GM23338 (cell line): ENCODE measurements at regions not wholly inside any gene's neighbourhood (a gene's known extent, or its start where the extent isn't known, plus 50 kb on each side); places are given as distances from the start of the nearest gene placed in this dataset.
"Not testable (repeated sequence)": the region's sequence is repeated elsewhere in the genome, so short reads cannot be mapped to it uniquely, and the experiment has no call there.

Experiments used
- ATAC-seq: fragments of 200-7000 bp; cut with Tn5 transposase; 3 replicates; pipeline ENCODE4 v1.9.1; 2020
- DNase-seq: peaks from one replicate; pipeline ENCODE4 v3.0.0-alpha.2; 2015; ENCODE audit warnings: low spot score
- H2AFZ ChIP-seq: fragments of 200-600 bp; sonication (generic); 2 replicates; pipeline ENCODE4 v1.8.0; 2016; ENCODE audit warnings: antibody characterized with exemption, mild to moderate bottlenecking, moderate library complexity
- H3F3A ChIP-seq: fragments of 200-600 bp; sonication (generic); replicated peaks from 2 replicates; pipeline ENCODE4 v1.8.0; 2017; ENCODE audit warnings: antibody characterized with exemption, mixed run types, low read depth
- H3K27ac ChIP-seq: fragments of 200-600 bp; sonication (generic); 2 replicates; pipeline ENCODE4 v1.6.1; 2016; ENCODE audit warnings: low read depth
- H3K27me3 ChIP-seq: fragments of 200-600 bp; sonication (generic); 2 replicates; pipeline ENCODE4 v1.8.0; 2016; ENCODE audit warnings: mild to moderate bottlenecking, mixed run types, moderate library complexity; ENCODE audit not compliant: insufficient read depth
- H3K36me3 ChIP-seq: fragments of 200-600 bp; sonication (generic); 2 replicates; pipeline ENCODE4 v1.8.0; 2016; ENCODE audit warnings: mild to moderate bottlenecking; ENCODE audit not compliant: insufficient read depth
- H3K4me1 ChIP-seq: fragments of 200-600 bp; sonication (generic); 2 replicates; pipeline ENCODE4 v1.8.0; 2016; ENCODE audit warnings: mild to moderate bottlenecking, moderate library complexity; ENCODE audit not compliant: insufficient read depth
- H3K4me2 ChIP-seq: fragments of 200-600 bp; sonication (generic); 2 replicates; pipeline ENCODE4 v1.7.1; 2017; ENCODE audit warnings: mixed run types
- H3K4me3 ChIP-seq: fragments of 200-600 bp; sonication (generic); 2 replicates; pipeline ENCODE4 v1.6.1; 2016; ENCODE audit warnings: mixed run types
- H3K79me2 ChIP-seq: fragments of 200-600 bp; sonication (generic); replicated peaks from 2 replicates; pipeline ENCODE4 v1.8.0; 2017; ENCODE audit warnings: mild to moderate bottlenecking; ENCODE audit not compliant: insufficient read depth
- H3K9me2 ChIP-seq: fragments of 200-600 bp; sonication (generic); 2 replicates; pipeline ENCODE4 v1.8.0; 2017; ENCODE audit not compliant: insufficient read depth
- H4K20me1 ChIP-seq: fragments of 200-600 bp; sonication (generic); replicated peaks from 2 replicates; pipeline ENCODE4 v1.8.0; 2017; ENCODE audit warnings: mild to moderate bottlenecking; ENCODE audit not compliant: insufficient read depth
- H3K27ac Mint-ChIP-seq: 2 replicates; pipeline ENCODE4 v1.8.0; 2020; ENCODE audit warnings: inconsistent platforms, mild to moderate bottlenecking, moderate library complexity, mixed read lengths
- H3K27me3 Mint-ChIP-seq: 3 replicates; pipeline ENCODE4 v1.8.0; 2022; ENCODE audit warnings: low read depth, mild to moderate bottlenecking, moderate library complexity, mixed read lengths, inconsistent platforms; ENCODE audit not compliant: insufficient read depth, poor library complexity
- H3K36me3 Mint-ChIP-seq: 3 replicates; pipeline ENCODE4 v1.8.0; 2021; ENCODE audit warnings: low read depth, mild to moderate bottlenecking, inconsistent platforms, moderate library complexity, mixed read lengths
- H3K4me1 Mint-ChIP-seq: 3 replicates; pipeline ENCODE4 v1.8.0; 2020; ENCODE audit warnings: mild to moderate bottlenecking, inconsistent platforms, mixed read lengths
- H3K4me3 Mint-ChIP-seq: 3 replicates; pipeline ENCODE4 v1.8.0; 2021; ENCODE audit warnings: moderate library complexity, mild to moderate bottlenecking, inconsistent platforms, mixed read lengths
- H3K9me3 Mint-ChIP-seq: 3 replicates; pipeline ENCODE4 v1.8.0; 2020; ENCODE audit warnings: moderate library complexity, mild to moderate bottlenecking, inconsistent platforms, mixed read lengths
- EZH2 ChIP-seq: fragments of 200-600 bp; sonication (generic); IDR thresholded peaks from one replicate; pipeline ENCODE4 v1.8.0; 2017; ENCODE audit warnings: antibody characterized with exemption, mild to moderate bottlenecking, low read depth; ENCODE audit not compliant: unreplicated experiment
- EZH2phosphoT487 ChIP-seq: fragments of 200-600 bp; sonication (generic); IDR thresholded peaks from one replicate; pipeline ENCODE4 v1.8.1; 2018; ENCODE audit warnings: antibody characterized with exemption; ENCODE audit not compliant: unreplicated experiment
- REST ChIP-seq: IDR thresholded peaks from one replicate; pipeline ENCODE4 v1.6.1; 2018; ENCODE audit warnings: antibody characterized with exemption; ENCODE audit not compliant: unreplicated experiment
- STAT1 ChIP-seq: IDR thresholded peaks from one replicate; pipeline ENCODE4 v1.6.1; 2016; ENCODE audit warnings: antibody characterized with exemption; ENCODE audit not compliant: unreplicated experiment
- ZNF331 ChIP-seq: fragments of 250-450 bp; sonication (Bioruptor Pico); IDR thresholded peaks from 2 replicates; pipeline ENCODE4 v1.5.0; 2020; ENCODE audit warnings: low read depth, mild to moderate bottlenecking, moderate library complexity
- TF ChIP-seq, protein P1 (sequence below), 2 experiments: fragments of 200-600 bp in 1 of 2; sonication (generic) in 1 of 2; conservative IDR thresholded peaks; 2 replicates each; pipeline versions ENCODE4 v1.5.1 to v1.6.1; 2016 to 2017; ENCODE audit warnings: antibody characterized with exemption in 2 of 2, low read depth in 2 of 2, mild to moderate bottlenecking in 2 of 2, moderate library complexity in 1 of 2
- TF ChIP-seq, protein P2 (sequence below): IDR thresholded peaks from 2 replicates; pipeline ENCODE4 v1.6.1; 2016; ENCODE audit warnings: antibody characterized with exemption

- TF ChIP-seq, protein P1, sequence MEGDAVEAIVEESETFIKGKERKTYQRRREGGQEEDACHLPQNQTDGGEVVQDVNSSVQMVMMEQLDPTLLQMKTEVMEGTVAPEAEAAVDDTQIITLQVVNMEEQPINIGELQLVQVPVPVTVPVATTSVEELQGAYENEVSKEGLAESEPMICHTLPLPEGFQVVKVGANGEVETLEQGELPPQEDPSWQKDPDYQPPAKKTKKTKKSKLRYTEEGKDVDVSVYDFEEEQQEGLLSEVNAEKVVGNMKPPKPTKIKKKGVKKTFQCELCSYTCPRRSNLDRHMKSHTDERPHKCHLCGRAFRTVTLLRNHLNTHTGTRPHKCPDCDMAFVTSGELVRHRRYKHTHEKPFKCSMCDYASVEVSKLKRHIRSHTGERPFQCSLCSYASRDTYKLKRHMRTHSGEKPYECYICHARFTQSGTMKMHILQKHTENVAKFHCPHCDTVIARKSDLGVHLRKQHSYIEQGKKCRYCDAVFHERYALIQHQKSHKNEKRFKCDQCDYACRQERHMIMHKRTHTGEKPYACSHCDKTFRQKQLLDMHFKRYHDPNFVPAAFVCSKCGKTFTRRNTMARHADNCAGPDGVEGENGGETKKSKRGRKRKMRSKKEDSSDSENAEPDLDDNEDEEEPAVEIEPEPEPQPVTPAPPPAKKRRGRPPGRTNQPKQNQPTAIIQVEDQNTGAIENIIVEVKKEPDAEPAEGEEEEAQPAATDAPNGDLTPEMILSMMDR (conservative IDR thresholded peaks at IDR 0.05; ENCODE audit: low read depth in 2 of 2), result no peak
- TF ChIP-seq REST (no peak), EZH2phosphoT487 (no peak), ZNF331 (no peak), EZH2 (no peak), STAT1 (no peak)
- TF ChIP-seq, protein P2, sequence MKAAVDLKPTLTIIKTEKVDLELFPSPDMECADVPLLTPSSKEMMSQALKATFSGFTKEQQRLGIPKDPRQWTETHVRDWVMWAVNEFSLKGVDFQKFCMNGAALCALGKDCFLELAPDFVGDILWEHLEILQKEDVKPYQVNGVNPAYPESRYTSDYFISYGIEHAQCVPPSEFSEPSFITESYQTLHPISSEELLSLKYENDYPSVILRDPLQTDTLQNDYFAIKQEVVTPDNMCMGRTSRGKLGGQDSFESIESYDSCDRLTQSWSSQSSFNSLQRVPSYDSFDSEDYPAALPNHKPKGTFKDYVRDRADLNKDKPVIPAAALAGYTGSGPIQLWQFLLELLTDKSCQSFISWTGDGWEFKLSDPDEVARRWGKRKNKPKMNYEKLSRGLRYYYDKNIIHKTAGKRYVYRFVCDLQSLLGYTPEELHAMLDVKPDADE, result no peak
Measured at GRCh38 chr17:21551081-21551881, 141.0 kb upstream of the KCNJ18 start (continued).

DNA sequence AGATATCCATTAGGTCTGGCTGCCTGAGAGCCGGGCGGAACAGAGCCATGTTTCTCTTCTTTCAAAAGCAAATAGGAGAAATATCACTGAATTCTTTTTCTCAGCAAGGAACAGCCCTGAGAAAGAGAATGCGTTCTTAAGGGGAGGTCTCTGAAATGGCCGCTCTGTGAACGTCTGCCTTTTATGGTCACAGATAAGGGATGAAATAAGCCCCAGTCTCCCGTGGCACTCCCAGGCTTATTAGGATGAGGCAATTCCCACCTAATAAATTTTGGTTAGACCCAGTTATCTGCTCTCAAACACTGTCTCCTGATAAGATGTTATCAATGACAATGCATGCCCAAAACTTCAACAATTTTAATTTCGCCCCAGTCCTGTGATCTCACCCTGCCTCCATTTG lies 133.4 kb upstream of the KCNJ18 start:
- ATAC-seq, H3K4me1 Mint-ChIP-seq, H3K27me3 Mint-ChIP-seq: not testable (repeated sequence)

More for the DNA sequence above, 133.4 kb upstream of the KCNJ18 start:
- H3K4me1 ChIP-seq, H3K9me2 ChIP-seq, H3K36me3 ChIP-seq, H3F3A ChIP-seq, H3K4me3 ChIP-seq, H4K20me1 ChIP-seq, H3K79me2 ChIP-seq, H2AFZ ChIP-seq, H3K27me3 ChIP-seq, H3K4me3 Mint-ChIP-seq, H3K4me2 ChIP-seq, DNase-seq, H3K27ac Mint-ChIP-seq, H3K27ac ChIP-seq: not testable (repeated sequence)
- peaks cover 91% of the 10 kb centered on the region for H3K9me3 Mint-ChIP-seq
- H3K36me3 Mint-ChIP-seq, result peaks cover 15% of the 10 kb centered on the region
